Panc1 (cell line): ENCODE measurements at regions not wholly inside any gene's neighbourhood (a gene's known extent, or its start where the extent isn't known, plus 50 kb on each side); places are given as distances from the start of the nearest gene placed in this dataset.

Experiments
- ATAC-seq: fragments of 200-7000 bp; cut with Tn5 transposase; 2 replicates; pipeline ENCODE4 v1.9.1; 2020; ENCODE audit warnings: mild to moderate bottlenecking, moderate library complexity
- BruUV-seq: library from RNA; stranded (reverse); fragments of 400-500 nt; replicated peaks from 2 replicates; lab custom pipeline; 2021; lab: Mats Ljungman, UMichigan
- CTCF ChIA-PET: fragments of 300-600 bp; sonication (Branson Sonifier 250); formaldehyde crosslinking; loops from one replicate; lab custom pipeline; 2022; ENCODE audit warnings: antibody characterized with exemption; lab: Charles Lee
- POLR2A ChIA-PET: fragments of 300-600 bp; sonication (Branson Sonifier 250); formaldehyde crosslinking; loops from one replicate; lab custom pipeline; 2022; ENCODE audit warnings: antibody characterized with exemption; lab: Charles Lee
- DNase-seq: peaks from one replicate; pipeline ENCODE4 v3.0.0-alpha.2; 2010; ENCODE audit warnings: low read depth, low spot score
- H3K27ac ChIP-seq: 2 replicates; pipeline ENCODE4 v1.5.1; 2011; ENCODE audit warnings: mild to moderate bottlenecking, low read length, inconsistent platforms
- H3K27me3 ChIP-seq: fragments of 200-500 bp; sonication (Bioruptor generic); 2 replicates; pipeline ENCODE4 v1.6.0; 2014; ENCODE audit warnings: low read length, inconsistent platforms; ENCODE audit not compliant: control insufficient read depth, insufficient read depth
- H3K36me3 ChIP-seq: fragments of 200-500 bp; sonication (Bioruptor generic); 2 replicates; pipeline ENCODE4 v1.5.1; 2014; ENCODE audit warnings: inconsistent platforms, mild to moderate bottlenecking, low read length, moderate library complexity; ENCODE audit not compliant: control insufficient read depth, insufficient read depth
- H3K4me1 ChIP-seq: 2 replicates; pipeline ENCODE4 v1.5.1; 2011; ENCODE audit warnings: inconsistent platforms, mild to moderate bottlenecking, low read length, moderate library complexity; ENCODE audit not compliant: control insufficient read depth, insufficient read depth
- H3K4me3 ChIP-seq, 2 experiments: 2 replicates each; pipeline ENCODE4 v1.5.1; 2011 to 2012; ENCODE audit warnings: low read depth in 2 of 2, low read length in 2 of 2, mild to moderate bottlenecking in 2 of 2, inconsistent platforms in 1 of 2, moderate library complexity in 1 of 2
- H3K9me3 ChIP-seq: fragments of 200-500 bp; sonication (Bioruptor generic); 2 replicates; pipeline ENCODE4 v1.5.1; 2014; ENCODE audit warnings: low read depth, mild to moderate bottlenecking, inconsistent platforms, low read length, moderate library complexity; ENCODE audit not compliant: control insufficient read depth, insufficient read depth
- POLR2AphosphoS5 ChIP-seq: IDR thresholded peaks from 2 replicates; pipeline ENCODE4 v1.6.1; 2012; ENCODE audit warnings: mild to moderate bottlenecking, low read depth, low read length, moderate library complexity
- SIN3A ChIP-seq: IDR thresholded peaks from 2 replicates; pipeline ENCODE4 v1.6.1; 2012; ENCODE audit warnings: low read depth, mild to moderate bottlenecking, low read length, moderate library complexity, borderline replicate concordance; ENCODE audit not compliant: insufficient read depth
- TCF7L2 ChIP-seq: IDR thresholded peaks from 2 replicates; pipeline ENCODE4 v1.6.1; 2011; ENCODE audit warnings: mild to moderate bottlenecking, low read depth, low read length, inconsistent platforms
- in situ Hi-C: cut with HindIII; loops from 2 replicates; pipeline ENCODE4 v1.10.0; 2016; ENCODE audit warnings: low sequenced_read_pairs, low pct_unique_long_range_greater_than_20kb
- intact Hi-C: fragments of 100-400 bp; cut with micrococcal nuclease; formaldehyde crosslinking; loops from one replicate; pipeline ENCODE4 v1.10.0; 2022; ENCODE audit not compliant: unreplicated experiment
- TF ChIP-seq, protein P1 (sequence below), 2 experiments: IDR thresholded peaks; 2 replicates each; pipeline ENCODE4 v1.6.1; 2011 to 2012; ENCODE audit warnings: low read depth in 2 of 2, control low read depth in 1 of 2, low read length in 1 of 2, mild to moderate bottlenecking in 1 of 2, moderate library complexity in 1 of 2; ENCODE audit not compliant: insufficient read depth in 1 of 2
- TF ChIP-seq, protein P2 (sequence below): fragments of 450-650 bp; IDR thresholded peaks from 2 replicates; pipeline ENCODE4 v1.5.1; 2017; ENCODE audit warnings: mild to moderate bottlenecking

DNA sequence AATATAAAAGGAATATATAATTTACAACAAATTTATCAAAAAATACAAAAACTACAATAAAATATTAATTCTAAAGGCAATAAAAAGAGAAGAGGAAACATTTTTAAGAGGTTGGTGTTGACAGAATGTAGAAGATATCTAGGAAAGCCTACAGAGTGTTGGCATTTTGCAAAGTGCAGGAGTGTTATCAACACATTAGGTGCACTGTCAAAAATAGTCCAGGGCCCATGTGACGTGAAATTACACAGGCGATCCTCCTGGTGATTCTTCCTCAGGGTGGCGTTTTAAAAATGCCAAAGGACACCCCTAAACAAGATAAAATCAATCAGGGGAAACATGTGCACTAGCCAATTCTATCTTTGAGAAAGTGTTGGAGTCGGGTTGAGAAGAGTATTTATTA, 222.7 kb downstream of the ARPP21 start:
- Histone ChIP-seq H3K27me3 (no peaks in the 10 kb centered on the region), H3K27ac (no peak overlapping the region), H3K36me3 (no peaks in the 10 kb centered on the region), H3K9me3 (no peaks in the 10 kb centered on the region), H3K4me1 (no peaks in the 10 kb centered on the region), H3K4me3 (no peak overlapping the region)
- no TSS peak for BruUV-seq
- TF ChIP-seq, protein P1, sequence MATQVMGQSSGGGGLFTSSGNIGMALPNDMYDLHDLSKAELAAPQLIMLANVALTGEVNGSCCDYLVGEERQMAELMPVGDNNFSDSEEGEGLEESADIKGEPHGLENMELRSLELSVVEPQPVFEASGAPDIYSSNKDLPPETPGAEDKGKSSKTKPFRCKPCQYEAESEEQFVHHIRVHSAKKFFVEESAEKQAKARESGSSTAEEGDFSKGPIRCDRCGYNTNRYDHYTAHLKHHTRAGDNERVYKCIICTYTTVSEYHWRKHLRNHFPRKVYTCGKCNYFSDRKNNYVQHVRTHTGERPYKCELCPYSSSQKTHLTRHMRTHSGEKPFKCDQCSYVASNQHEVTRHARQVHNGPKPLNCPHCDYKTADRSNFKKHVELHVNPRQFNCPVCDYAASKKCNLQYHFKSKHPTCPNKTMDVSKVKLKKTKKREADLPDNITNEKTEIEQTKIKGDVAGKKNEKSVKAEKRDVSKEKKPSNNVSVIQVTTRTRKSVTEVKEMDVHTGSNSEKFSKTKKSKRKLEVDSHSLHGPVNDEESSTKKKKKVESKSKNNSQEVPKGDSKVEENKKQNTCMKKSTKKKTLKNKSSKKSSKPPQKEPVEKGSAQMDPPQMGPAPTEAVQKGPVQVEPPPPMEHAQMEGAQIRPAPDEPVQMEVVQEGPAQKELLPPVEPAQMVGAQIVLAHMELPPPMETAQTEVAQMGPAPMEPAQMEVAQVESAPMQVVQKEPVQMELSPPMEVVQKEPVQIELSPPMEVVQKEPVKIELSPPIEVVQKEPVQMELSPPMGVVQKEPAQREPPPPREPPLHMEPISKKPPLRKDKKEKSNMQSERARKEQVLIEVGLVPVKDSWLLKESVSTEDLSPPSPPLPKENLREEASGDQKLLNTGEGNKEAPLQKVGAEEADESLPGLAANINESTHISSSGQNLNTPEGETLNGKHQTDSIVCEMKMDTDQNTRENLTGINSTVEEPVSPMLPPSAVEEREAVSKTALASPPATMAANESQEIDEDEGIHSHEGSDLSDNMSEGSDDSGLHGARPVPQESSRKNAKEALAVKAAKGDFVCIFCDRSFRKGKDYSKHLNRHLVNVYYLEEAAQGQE (IDR thresholded peaks at IDR 0.05; ENCODE audit: insufficient read depth in 1 of 2, low read depth in 2 of 2, low read length in 1 of 2): no peak
- no peak for TF ChIP-seq POLR2AphosphoS5
- no peak for TF ChIP-seq SIN3A
- TF ChIP-seq, protein P2, sequence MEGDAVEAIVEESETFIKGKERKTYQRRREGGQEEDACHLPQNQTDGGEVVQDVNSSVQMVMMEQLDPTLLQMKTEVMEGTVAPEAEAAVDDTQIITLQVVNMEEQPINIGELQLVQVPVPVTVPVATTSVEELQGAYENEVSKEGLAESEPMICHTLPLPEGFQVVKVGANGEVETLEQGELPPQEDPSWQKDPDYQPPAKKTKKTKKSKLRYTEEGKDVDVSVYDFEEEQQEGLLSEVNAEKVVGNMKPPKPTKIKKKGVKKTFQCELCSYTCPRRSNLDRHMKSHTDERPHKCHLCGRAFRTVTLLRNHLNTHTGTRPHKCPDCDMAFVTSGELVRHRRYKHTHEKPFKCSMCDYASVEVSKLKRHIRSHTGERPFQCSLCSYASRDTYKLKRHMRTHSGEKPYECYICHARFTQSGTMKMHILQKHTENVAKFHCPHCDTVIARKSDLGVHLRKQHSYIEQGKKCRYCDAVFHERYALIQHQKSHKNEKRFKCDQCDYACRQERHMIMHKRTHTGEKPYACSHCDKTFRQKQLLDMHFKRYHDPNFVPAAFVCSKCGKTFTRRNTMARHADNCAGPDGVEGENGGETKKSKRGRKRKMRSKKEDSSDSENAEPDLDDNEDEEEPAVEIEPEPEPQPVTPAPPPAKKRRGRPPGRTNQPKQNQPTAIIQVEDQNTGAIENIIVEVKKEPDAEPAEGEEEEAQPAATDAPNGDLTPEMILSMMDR: no peak
- TF ChIP-seq TCF7L2: no peak
- CTCF ChIA-PET: no interaction called here
- intact Hi-C loops (no loop called here), in situ Hi-C loops (no loop called here)
- no peak for ATAC-seq
- no peak for DNase-seq
- POLR2A ChIA-PET: no interaction called here

DNA sequence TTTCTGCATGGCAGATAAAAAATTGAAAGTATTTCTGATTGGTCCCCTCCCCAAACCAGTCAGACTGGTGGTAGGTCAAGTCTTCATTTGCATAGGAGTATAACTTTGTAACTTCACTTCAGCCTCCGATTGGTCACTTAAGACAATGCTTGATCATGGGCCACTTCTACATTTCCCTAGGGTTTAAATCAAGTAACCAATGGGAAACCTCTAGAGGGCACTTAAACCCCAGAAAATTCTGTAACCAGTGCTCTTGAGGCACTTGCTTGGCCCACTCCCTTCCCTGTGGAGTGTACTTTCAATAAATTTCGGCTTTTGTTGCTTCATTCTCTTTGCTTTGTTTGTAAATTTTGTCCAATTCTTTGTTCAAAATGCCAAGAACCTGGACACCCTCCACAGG, 225.5 kb downstream of the ARPP21 start:
- POLR2A ChIA-PET: no interaction called here
- Histone ChIP-seq H3K4me3 (no peak overlapping the region), H3K4me1 (no peaks in the 10 kb centered on the region), H3K9me3 (no peaks in the 10 kb centered on the region), H3K36me3 (no peaks in the 10 kb centered on the region), H3K27me3 (no peaks in the 10 kb centered on the region), H3K27ac (no peak overlapping the region)
- DNase-seq: no peak
- no TSS peak for BruUV-seq
- intact Hi-C loops: no loop called here
- CTCF ChIA-PET: no interaction called here
- TF ChIP-seq, protein P2: no peak
- TF ChIP-seq, protein P1 (IDR thresholded peaks at IDR 0.05; ENCODE audit: insufficient read depth in 1 of 2, low read depth in 2 of 2, low read length in 1 of 2): no peak
- TF ChIP-seq TCF7L2: no peak
- TF ChIP-seq SIN3A: no peak
- TF ChIP-seq POLR2AphosphoS5: no peak
- ATAC-seq: no peak
- in situ Hi-C loops: no loop called here
